ENCODE measurements at regions not wholly inside any gene's neighbourhood (a gene's known extent, or its start where the extent isn't known, plus 50 kb on each side); places are given as distances from the start of the nearest gene placed in this dataset.

- H3K9me3 Mint-ChIP-seq (ENCODE audit: unreplicated experiment): no peaks in the 10 kb centered on the region
- TF ChIP-seq CTCF (IDR thresholded peaks at IDR 0.05): no peak
- no peaks in the 10 kb centered on the region for H3K4me1 Mint-ChIP-seq (ENCODE audit: unreplicated experiment)
- H3K4me3 Mint-ChIP-seq (ENCODE audit: unreplicated experiment): no peak overlapping the region
- DNase-seq (ENCODE audit: extremely low spot score, unreplicated experiment): no peak
- no peaks in the 10 kb centered on the region for H3K27me3 Mint-ChIP-seq (ENCODE audit: unreplicated experiment)
- no peaks in the 10 kb centered on the region for H3K36me3 Mint-ChIP-seq (ENCODE audit: unreplicated experiment)
- no peak overlapping the region for H3K27ac Mint-ChIP-seq (ENCODE audit: unreplicated experiment)
Measured at GRCh38 chr1:17946434-17946833, 161.2 kb upstream of the IGSF21 start.

GRCh38 chr1:17948594-17948993 lies 159.0 kb upstream of the IGSF21 start:
- Mint-ChIP-seq H3K36me3 (ENCODE audit: unreplicated experiment) (no peaks in the 10 kb centered on the region), H3K4me3 (ENCODE audit: unreplicated experiment) (no peak overlapping the region), H3K4me1 (ENCODE audit: unreplicated experiment) (no peaks in the 10 kb centered on the region), H3K27ac (ENCODE audit: unreplicated experiment) (no peak overlapping the region), H3K9me3 (ENCODE audit: unreplicated experiment) (no peaks in the 10 kb centered on the region), H3K27me3 (ENCODE audit: unreplicated experiment) (no peaks in the 10 kb centered on the region)
- DNase-seq (ENCODE audit: extremely low spot score, unreplicated experiment): no peak
- no peak for TF ChIP-seq CTCF (IDR thresholded peaks at IDR 0.05)

GRCh38 chr1:17949511-17949910 lies 158.1 kb upstream of the IGSF21 start:
- Mint-ChIP-seq H3K4me3 (ENCODE audit: unreplicated experiment) (no peak overlapping the region), H3K4me1 (ENCODE audit: unreplicated experiment) (no peaks in the 10 kb centered on the region), H3K36me3 (ENCODE audit: unreplicated experiment) (no peaks in the 10 kb centered on the region), H3K27ac (ENCODE audit: unreplicated experiment) (no peak overlapping the region), H3K9me3 (ENCODE audit: unreplicated experiment) (no peaks in the 10 kb centered on the region), H3K27me3 (ENCODE audit: unreplicated experiment) (no peaks in the 10 kb centered on the region)
- no peak for TF ChIP-seq CTCF (IDR thresholded peaks at IDR 0.05)
- no peak for DNase-seq (ENCODE audit: extremely low spot score, unreplicated experiment)

- Mint-ChIP-seq H3K4me1 (ENCODE audit: unreplicated experiment) (no peaks in the 10 kb centered on the region), H3K4me3 (ENCODE audit: unreplicated experiment) (no peak overlapping the region), H3K27me3 (ENCODE audit: unreplicated experiment) (no peaks in the 10 kb centered on the region), H3K9me3 (ENCODE audit: unreplicated experiment) (no peaks in the 10 kb centered on the region), H3K36me3 (ENCODE audit: unreplicated experiment) (no peaks in the 10 kb centered on the region), H3K27ac (ENCODE audit: unreplicated experiment) (no peak overlapping the region)
- no peak for DNase-seq (ENCODE audit: extremely low spot score, unreplicated experiment)
- TF ChIP-seq CTCF (IDR thresholded peaks at IDR 0.05): no peak
Measured at GRCh38 chr1:17950728-17951127, 156.9 kb upstream of the IGSF21 start.

- H3K4me3 Mint-ChIP-seq (ENCODE audit: unreplicated experiment): no peak overlapping the region
- no peak overlapping the region for H3K27ac Mint-ChIP-seq (ENCODE audit: unreplicated experiment)
Measured at GRCh38 chr1:17952506-17952905, 155.1 kb upstream of the IGSF21 start.

More at GRCh38 chr1:17952506-17952905, 155.1 kb upstream of the IGSF21 start:
- Mint-ChIP-seq H3K27me3 (ENCODE audit: unreplicated experiment) (no peaks in the 10 kb centered on the region), H3K4me1 (ENCODE audit: unreplicated experiment) (no peaks in the 10 kb centered on the region), H3K9me3 (ENCODE audit: unreplicated experiment) (no peaks in the 10 kb centered on the region), H3K36me3 (ENCODE audit: unreplicated experiment) (no peaks in the 10 kb centered on the region)
- DNase-seq (ENCODE audit: extremely low spot score, unreplicated experiment): no peak
- no peak for TF ChIP-seq CTCF (IDR thresholded peaks at IDR 0.05)
